ENCODE measurements at regions not wholly inside any gene's neighbourhood (a gene's known extent, or its start where the extent isn't known, plus 50 kb on each side); places are given as distances from the start of the nearest gene placed in this dataset.

- Histone ChIP-seq H3K9ac (ENCODE audit: extremely low read depth, low read length, poor library complexity, severe bottlenecking) (no peak overlapping the region), H3K4me3 (ENCODE audit: low read length) (no peak overlapping the region), H3K27me3 (ENCODE audit: control insufficient read depth, insufficient read depth, low read length, poor library complexity, severe bottlenecking) (peaks cover 6% of the 10 kb centered on the region), H3K4me1 (ENCODE audit: control insufficient read depth, insufficient read depth, low read length) (peaks cover 14% of the 10 kb centered on the region), H3K9me3 (ENCODE audit: control insufficient read depth, low read length) (no peaks in the 10 kb centered on the region), H3K27ac (ENCODE audit: low read depth, low read length) (no peak overlapping the region), H3K36me3 (ENCODE audit: control insufficient read depth, insufficient read depth, low read length) (no peaks in the 10 kb centered on the region)
- peaks cover 33% of the 10 kb centered on the region for H3K27me3 Mint-ChIP-seq (ENCODE audit: insufficient read depth)
- no peaks in the 10 kb centered on the region for H3K36me3 Mint-ChIP-seq (ENCODE audit: low read depth)
- 86 to 96% methylated on average over 1 to 3 of the region's 3 CpGs for WGBS, 2 experiments (ENCODE audit: insufficient coverage in 1 of 2, insufficient read length in 1 of 2)
- H3K4me3 Mint-ChIP-seq, result no peak overlapping the region
- TF ChIP-seq CTCF (conservative IDR thresholded peaks at IDR 0.05), result no peak
- H3K4me1 Mint-ChIP-seq, result peaks cover 29% of the 10 kb centered on the region
- no peak overlapping the region for H3K27ac Mint-ChIP-seq
- H3K9me3 Mint-ChIP-seq, result peaks cover 12% of the 10 kb centered on the region
- no peak for DNase-seq
These were observed 182.3 kb upstream of the MSX2 start for GRCh38 chr5:174542037-174542436.

GRCh38 chr5:174542471-174542870 is 181.9 kb upstream of the MSX2 start:
- TF ChIP-seq CTCF (conservative IDR thresholded peaks at IDR 0.05), result no peak
- Mint-ChIP-seq H3K27me3 (ENCODE audit: insufficient read depth) (peaks cover 33% of the 10 kb centered on the region), H3K4me3 (no peak overlapping the region), H3K27ac (no peak overlapping the region), H3K4me1 (peaks cover 29% of the 10 kb centered on the region), H3K36me3 (ENCODE audit: low read depth) (no peaks in the 10 kb centered on the region), H3K9me3 (peaks cover 13% of the 10 kb centered on the region)
- Histone ChIP-seq H3K9me3 (ENCODE audit: control insufficient read depth, low read length) (no peaks in the 10 kb centered on the region), H3K4me1 (ENCODE audit: control insufficient read depth, insufficient read depth, low read length) (peaks cover 14% of the 10 kb centered on the region), H3K27ac (ENCODE audit: low read depth, low read length) (no peak overlapping the region), H3K36me3 (ENCODE audit: control insufficient read depth, insufficient read depth, low read length) (no peaks in the 10 kb centered on the region), H3K9ac (ENCODE audit: extremely low read depth, low read length, poor library complexity, severe bottlenecking) (no peak overlapping the region), H3K27me3 (ENCODE audit: control insufficient read depth, insufficient read depth, low read length, poor library complexity, severe bottlenecking) (peaks cover 6% of the 10 kb centered on the region), H3K4me3 (ENCODE audit: low read length) (no peak overlapping the region)
- DNase-seq, result no peak
- WGBS, 2 experiments (ENCODE audit: insufficient coverage in 1 of 2, insufficient read length in 1 of 2), result 94 to 100% methylated on average over 2 to 10 of the region's 10 CpGs

- no peak for DNase-seq
- WGBS, 2 experiments (ENCODE audit: insufficient coverage in 1 of 2, insufficient read length in 1 of 2), result 91% methylated on average over 3 of the region's 3 CpGs; no CpG with 5 or more reads in 1 of the 2 experiments
- Histone ChIP-seq H3K36me3 (ENCODE audit: control insufficient read depth, insufficient read depth, low read length) (no peaks in the 10 kb centered on the region), H3K4me3 (ENCODE audit: low read length) (no peak overlapping the region), H3K27me3 (ENCODE audit: control insufficient read depth, insufficient read depth, low read length, poor library complexity, severe bottlenecking) (peaks cover 25% of the 10 kb centered on the region), H3K9ac (ENCODE audit: extremely low read depth, low read length, poor library complexity, severe bottlenecking) (no peak overlapping the region), H3K9me3 (ENCODE audit: control insufficient read depth, low read length) (no peaks in the 10 kb centered on the region), H3K27ac (ENCODE audit: low read depth, low read length) (no peak overlapping the region), H3K4me1 (ENCODE audit: control insufficient read depth, insufficient read depth, low read length) (peaks cover 14% of the 10 kb centered on the region)
- H3K27ac Mint-ChIP-seq, result no peak overlapping the region
- peaks cover 52% of the 10 kb centered on the region for H3K27me3 Mint-ChIP-seq (ENCODE audit: insufficient read depth)
- TF ChIP-seq CTCF (conservative IDR thresholded peaks at IDR 0.05), result no peak
- H3K4me1 Mint-ChIP-seq, result peaks cover 32% of the 10 kb centered on the region
- H3K36me3 Mint-ChIP-seq (ENCODE audit: low read depth), result no peaks in the 10 kb centered on the region
- no peak overlapping the region for H3K4me3 Mint-ChIP-seq
- peaks cover 2% of the 10 kb centered on the region for H3K9me3 Mint-ChIP-seq
These were observed 178.5 kb upstream of the MSX2 start for GRCh38 chr5:174545926-174546325.

All from endodermal cell (in vitro differentiated cells).